BJ (cell line): ENCODE measurements at regions not wholly inside any gene's neighbourhood (a gene's known extent, or its start where the extent isn't known, plus 50 kb on each side); places are given as distances from the start of the nearest gene placed in this dataset.

Source experiments
- CTCF ChIA-PET: fragments of 350-600 bp; formaldehyde crosslinking; extraction: SDS; loops from one replicate; lab custom pipeline; 2021; ENCODE audit warnings: antibody characterized with exemption, inconsistent platforms; lab: Yijun Ruan, JAX
- POLR2A ChIA-PET: fragments of 300-600 bp; sonication (Branson Sonifier 250); formaldehyde crosslinking; extraction: SDS; loops from one replicate; lab custom pipeline; 2021; ENCODE audit warnings: antibody characterized with exemption; lab: Charles Lee
- DNase-seq: peaks from one replicate; pipeline ENCODE4 v3.0.0-alpha.2; 2011; ENCODE audit warnings: low read depth
- H3K27me3 ChIP-seq: 2 replicates; pipeline ENCODE4 v1.6.0; 2011; ENCODE audit warnings: low read length; ENCODE audit not compliant: control insufficient read depth, insufficient read depth
- H3K36me3 ChIP-seq: 2 replicates; pipeline ENCODE4 v1.5.1; 2011; ENCODE audit warnings: low read length; ENCODE audit not compliant: control insufficient read depth, insufficient read depth
- H3K4me3 ChIP-seq: 2 replicates; pipeline ENCODE4 v1.5.1; 2011; ENCODE audit warnings: low read depth, mild to moderate bottlenecking, control low read depth, low read length
- CTCF ChIP-seq: IDR thresholded peaks from 2 replicates; pipeline ENCODE4 v1.5.1; 2011; ENCODE audit warnings: low read depth, mild to moderate bottlenecking, control low read depth, inconsistent platforms, low read length, moderate library complexity; ENCODE audit not compliant: insufficient read depth

GRCh38 chr5:8184455-8185063, 315.6 kb downstream of the MTRR start:
- Histone ChIP-seq H3K27me3 (no peaks in the 10 kb centered on the region), H3K36me3 (no peaks in the 10 kb centered on the region), H3K4me3 (no peak overlapping the region)
- POLR2A ChIA-PET: no interaction called here
- peak; percentile 87 for TF ChIP-seq CTCF
- CTCF ChIA-PET: interaction anchor here (0.6 to 0.8 kb wide), 2 partner anchors 13 to 40 kb away, joined by 3 read pairs; no protein-coding TSS in a partner anchor
- DNase-seq: no peak

- no peak for DNase-seq
- no peaks in the 10 kb centered on the region for H3K27me3 ChIP-seq
- TF ChIP-seq CTCF: no peak
- H3K4me3 ChIP-seq: no peak overlapping the region
- ChIA-PET POLR2A (no interaction called here), CTCF (interaction anchor here (0.5 to 1.2 kb wide), 2 partner anchors 12 to 377 kb away, joined by 3 read pairs; no protein-coding TSS in a partner anchor)
- H3K36me3 ChIP-seq: no peaks in the 10 kb centered on the region
These were observed 316.9 kb downstream of the MTRR start for GRCh38 chr5:8185852-8186251.

- ChIA-PET CTCF (no interaction called here), POLR2A (no interaction called here)
- no peaks in the 10 kb centered on the region for H3K27me3 ChIP-seq
- no peak overlapping the region for H3K4me3 ChIP-seq
- DNase-seq: no peak
- no peak for TF ChIP-seq CTCF
- no peaks in the 10 kb centered on the region for H3K36me3 ChIP-seq
These were observed 320.1 kb downstream of the MTRR start for GRCh38 chr5:8188874-8189565.

GRCh38 chr5:8192840-8193239, 323.9 kb downstream of the MTRR start:
- no peak for DNase-seq
- ChIA-PET POLR2A (no interaction called here), CTCF (no interaction called here)
- Histone ChIP-seq H3K27me3 (no peaks in the 10 kb centered on the region), H3K36me3 (no peaks in the 10 kb centered on the region), H3K4me3 (no peak overlapping the region)
- TF ChIP-seq CTCF: no peak

GRCh38 chr5:8196061-8196460, 327.1 kb downstream of the MTRR start:
- CTCF ChIA-PET: interaction anchor here (0.6 to 0.7 kb wide), 2 partner anchors 48 to 187 kb away, joined by 3 read pairs; no protein-coding TSS in a partner anchor
- Histone ChIP-seq H3K27me3 (no peaks in the 10 kb centered on the region), H3K4me3 (no peak overlapping the region), H3K36me3 (no peaks in the 10 kb centered on the region)
- DNase-seq: no peak
- no peak for TF ChIP-seq CTCF
- POLR2A ChIA-PET: no interaction called here
